ENCODE measurements at regions not wholly inside any gene's neighbourhood (a gene's known extent, or its start where the extent isn't known, plus 50 kb on each side); places are given as distances from the start of the nearest gene placed in this dataset.

- DNase-seq (ENCODE audit: low read depth): no peak
Observed at GRCh38 chr4:136306361-136306760, 1225.9 kb downstream of the PCDH18 start.

DNA sequence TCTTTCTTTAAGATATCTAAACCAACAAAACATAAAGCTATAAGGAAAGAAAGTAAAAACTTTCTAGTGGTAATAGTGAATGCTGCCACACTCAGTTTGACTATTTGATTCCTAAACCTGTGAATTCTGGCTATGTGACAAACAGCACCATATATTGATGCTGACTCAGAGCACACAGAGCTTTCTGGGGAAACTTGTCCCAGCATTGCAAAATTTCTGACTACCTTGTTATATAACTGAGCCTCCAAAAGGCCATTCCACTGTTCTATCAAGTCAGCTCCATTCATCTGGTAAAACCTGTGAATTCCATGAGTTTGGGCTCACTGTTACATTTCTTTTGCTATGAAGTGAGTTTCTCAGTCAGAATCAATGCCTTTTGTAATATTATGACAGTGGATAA is 1229.7 kb downstream of the PCDH18 start:
- no peak overlapping the region for H3K4me3 ChIP-seq (replicated peaks; ENCODE audit: low read depth, low read length)
- no peak for DNase-seq (ENCODE audit: low read depth)
- TF ChIP-seq, protein P1, sequence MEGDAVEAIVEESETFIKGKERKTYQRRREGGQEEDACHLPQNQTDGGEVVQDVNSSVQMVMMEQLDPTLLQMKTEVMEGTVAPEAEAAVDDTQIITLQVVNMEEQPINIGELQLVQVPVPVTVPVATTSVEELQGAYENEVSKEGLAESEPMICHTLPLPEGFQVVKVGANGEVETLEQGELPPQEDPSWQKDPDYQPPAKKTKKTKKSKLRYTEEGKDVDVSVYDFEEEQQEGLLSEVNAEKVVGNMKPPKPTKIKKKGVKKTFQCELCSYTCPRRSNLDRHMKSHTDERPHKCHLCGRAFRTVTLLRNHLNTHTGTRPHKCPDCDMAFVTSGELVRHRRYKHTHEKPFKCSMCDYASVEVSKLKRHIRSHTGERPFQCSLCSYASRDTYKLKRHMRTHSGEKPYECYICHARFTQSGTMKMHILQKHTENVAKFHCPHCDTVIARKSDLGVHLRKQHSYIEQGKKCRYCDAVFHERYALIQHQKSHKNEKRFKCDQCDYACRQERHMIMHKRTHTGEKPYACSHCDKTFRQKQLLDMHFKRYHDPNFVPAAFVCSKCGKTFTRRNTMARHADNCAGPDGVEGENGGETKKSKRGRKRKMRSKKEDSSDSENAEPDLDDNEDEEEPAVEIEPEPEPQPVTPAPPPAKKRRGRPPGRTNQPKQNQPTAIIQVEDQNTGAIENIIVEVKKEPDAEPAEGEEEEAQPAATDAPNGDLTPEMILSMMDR (IDR thresholded peaks at IDR 0.05; ENCODE audit: low read length, missing control alignments): no peak

More at GRCh38 chr4:136306361-136306760, 1225.9 kb downstream of the PCDH18 start:
- TF ChIP-seq, protein P1 (IDR thresholded peaks at IDR 0.05; ENCODE audit: low read length, missing control alignments): no peak
- no peak overlapping the region for H3K4me3 ChIP-seq (replicated peaks; ENCODE audit: low read depth, low read length)

- TF ChIP-seq, protein P1 (IDR thresholded peaks at IDR 0.05; ENCODE audit: low read length, missing control alignments): no peak
- no peak for DNase-seq (ENCODE audit: low read depth)
- H3K4me3 ChIP-seq (replicated peaks; ENCODE audit: low read depth, low read length): no peak overlapping the region
Observed at GRCh38 chr4:136301749-136302495, 1230.4 kb downstream of the PCDH18 start.

DNA sequence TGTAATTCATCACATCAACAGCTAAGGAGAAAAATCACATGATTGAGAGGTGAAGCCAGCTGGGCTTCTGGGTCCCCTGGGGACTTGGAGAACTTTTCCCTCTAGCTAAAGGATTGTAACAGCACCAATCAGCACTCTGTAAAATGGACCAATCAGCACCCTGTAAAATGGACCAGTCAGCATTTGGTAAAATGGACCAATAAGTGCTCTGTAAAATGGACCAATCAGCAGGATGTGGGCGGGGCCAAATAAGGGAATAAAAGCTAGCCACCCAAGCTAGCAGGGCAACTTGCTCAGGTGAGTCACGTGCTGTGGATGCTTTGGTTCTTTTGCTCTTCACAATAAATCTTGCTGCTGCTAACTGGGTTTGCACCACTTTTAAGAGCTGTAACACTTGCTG is 1248.3 kb downstream of the PCDH18 start:
- no peak overlapping the region for H3K4me3 ChIP-seq (replicated peaks; ENCODE audit: low read depth, low read length)
- TF ChIP-seq, protein P1 (IDR thresholded peaks at IDR 0.05; ENCODE audit: low read length, missing control alignments): no peak
- no peak for DNase-seq (ENCODE audit: low read depth)

- TF ChIP-seq, protein P1 (IDR thresholded peaks at IDR 0.05; ENCODE audit: low read length, missing control alignments): no peak
- no peak for DNase-seq (ENCODE audit: low read depth)
- H3K4me3 ChIP-seq (replicated peaks; ENCODE audit: low read depth, low read length): no peak overlapping the region
Observed at GRCh38 chr4:136281889-136282288, 1250.4 kb downstream of the PCDH18 start.

- no peak overlapping the region for H3K4me3 ChIP-seq (replicated peaks; ENCODE audit: low read depth, low read length)
- TF ChIP-seq, protein P1 (IDR thresholded peaks at IDR 0.05; ENCODE audit: low read length, missing control alignments): no peak
- DNase-seq (ENCODE audit: low read depth): no peak
Observed at GRCh38 chr4:136281307-136281706, 1251.0 kb downstream of the PCDH18 start.

GRCh38 chr4:136277741-136278140 is 1254.6 kb downstream of the PCDH18 start:
- TF ChIP-seq, protein P1 (IDR thresholded peaks at IDR 0.05; ENCODE audit: low read length, missing control alignments): no peak
- H3K4me3 ChIP-seq (replicated peaks; ENCODE audit: low read depth, low read length): no peak overlapping the region
- DNase-seq (ENCODE audit: low read depth): peak; percentile 10

Data from fibroblast of pulmonary artery (primary cell).